Endothelial cell of umbilical vein (primary cell): ENCODE measurements at regions not wholly inside any gene's neighbourhood (a gene's known extent, or its start where the extent isn't known, plus 50 kb on each side); places are given as distances from the start of the nearest gene placed in this dataset.

Experiments used
- BruUV-seq: library from RNA; stranded (reverse); fragments of 400-500 nt; replicated peaks from 2 replicates; lab custom pipeline; 2021; lab: Mats Ljungman, UMichigan
- CTCF ChIA-PET: fragments of 300-600, 350-600 bp; sonication (Branson Sonifier 250); formaldehyde crosslinking; loops from one replicate; lab custom pipeline; 2021; ENCODE audit warnings: antibody characterized with exemption, inconsistent platforms; lab: Charles Lee
- POLR2A ChIA-PET: fragments of 300-600, 350-600 bp; sonication (Branson Sonifier 250); formaldehyde crosslinking; loops from one replicate; lab custom pipeline; 2021; ENCODE audit warnings: antibody characterized with exemption, inconsistent platforms; lab: Charles Lee
- DNase-seq: peaks from one replicate; pipeline ENCODE4 v3.0.0-alpha.2; 2011; ENCODE audit warnings: low read depth, low spot score
- FAIRE-seq: peaks from 2 replicates; lab custom pipeline; 2011; peaks lifted over from hg19 to GRCh38; lab: Jason Lieb, UNC
- H2AFZ ChIP-seq: 2 replicates; pipeline ENCODE4 v1.6.0; 2012; ENCODE audit warnings: low read depth, low read length, control low read depth, inconsistent platforms
- H3K27ac ChIP-seq: 2 replicates; pipeline ENCODE4 v1.5.1; 2011; ENCODE audit warnings: low read depth, mild to moderate bottlenecking, control low read depth, low read length, moderate library complexity; ENCODE audit not compliant: insufficient read depth
- H3K27me3 ChIP-seq, 2 experiments: 2 replicates each; pipeline versions ENCODE4 v1.6.0 to v1.6.1; 2011; ENCODE audit warnings: low read length in 2 of 2, mixed read lengths in 1 of 2; ENCODE audit not compliant: control insufficient read depth in 2 of 2, insufficient read depth in 2 of 2
- H3K36me3 ChIP-seq, 2 experiments: 2 replicates in 1 of 2; 3 replicates in 1 of 2; pipeline ENCODE4 v1.5.1; 2011; ENCODE audit warnings: low read length in 2 of 2, mild to moderate bottlenecking in 1 of 2, moderate library complexity in 1 of 2; ENCODE audit not compliant: control insufficient read depth in 2 of 2, insufficient read depth in 2 of 2; ENCODE audit errors: extremely low read depth in 1 of 2
- H3K4me1 ChIP-seq: 3 replicates; pipeline ENCODE4 v1.5.1; 2011; ENCODE audit warnings: mild to moderate bottlenecking, low read length; ENCODE audit not compliant: control insufficient read depth, insufficient read depth; ENCODE audit errors: extremely low read depth
- H3K4me2 ChIP-seq: 2 replicates; pipeline ENCODE4 v1.6.1; 2011; ENCODE audit warnings: low read length, control low read depth, mixed read lengths; ENCODE audit not compliant: insufficient read depth
- H3K4me3 ChIP-seq, 3 experiments: fragments of 200-600 bp in 1 of 3; sonication (generic), shearing (Covaris generic) in 1 of 3; replicated peaks in 1 of 3; 2 replicates each; pipeline ENCODE4 v1.5.1; 2011 to 2016; ENCODE audit warnings: control low read depth in 3 of 3, low read length in 3 of 3, mild to moderate bottlenecking in 2 of 3, inconsistent platforms in 1 of 3, low read depth in 1 of 3, moderate library complexity in 1 of 3; ENCODE audit not compliant: insufficient read depth in 1 of 3
- H3K79me2 ChIP-seq: 2 replicates; pipeline ENCODE4 v1.6.0; 2012; ENCODE audit warnings: low read length, inconsistent platforms; ENCODE audit not compliant: control insufficient read depth, insufficient read depth
- H3K9ac ChIP-seq: replicated peaks from 2 replicates; pipeline ENCODE3; 2011; ENCODE audit warnings: low read length, control low read depth; ENCODE audit not compliant: insufficient read depth; ENCODE audit errors: extremely low read depth
- H3K9me1 ChIP-seq: replicated peaks from 3 replicates; pipeline ENCODE4 v1.6.0; 2011; ENCODE audit warnings: mild to moderate bottlenecking, low read length; ENCODE audit not compliant: control insufficient read depth, insufficient read depth; ENCODE audit errors: extremely low read depth
- H3K9me3 ChIP-seq: replicated peaks from 2 replicates; pipeline ENCODE4 v1.5.1; 2012; ENCODE audit warnings: low read length, inconsistent platforms; ENCODE audit not compliant: control insufficient read depth, insufficient read depth
- H4K20me1 ChIP-seq: replicated peaks from 2 replicates; pipeline ENCODE3; 2011; ENCODE audit warnings: mild to moderate bottlenecking, low read length; ENCODE audit not compliant: control insufficient read depth, insufficient read depth; ENCODE audit errors: extremely low read depth
- EZH2 ChIP-seq: IDR thresholded peaks from 2 replicates; pipeline ENCODE4 v1.6.1; 2012; ENCODE audit warnings: borderline replicate concordance, low read depth, mild to moderate bottlenecking, moderate library complexity, low read length, inconsistent platforms; ENCODE audit not compliant: severe bottlenecking
- FOS ChIP-seq: IDR thresholded peaks from 2 replicates; pipeline ENCODE4 v1.6.1; 2011; ENCODE audit warnings: mild to moderate bottlenecking, low read length, moderate library complexity, borderline replicate concordance; ENCODE audit not compliant: insufficient read depth
- GATA2 ChIP-seq: IDR thresholded peaks from 2 replicates; pipeline ENCODE4 v1.7.0; 2011; ENCODE audit warnings: low read depth, mild to moderate bottlenecking, moderate library complexity, mixed read lengths, low read length; ENCODE audit not compliant: insufficient read length, insufficient read depth
- JUN ChIP-seq: IDR thresholded peaks from 2 replicates; pipeline ENCODE4 v1.6.1; 2011; ENCODE audit warnings: borderline replicate concordance, low read depth; ENCODE audit not compliant: insufficient read length, insufficient read depth
- MAX ChIP-seq: IDR thresholded peaks from 2 replicates; pipeline ENCODE4 v1.6.1; 2011; ENCODE audit not compliant: insufficient read depth, insufficient read length
- MYC ChIP-seq: IDR thresholded peaks from one replicate; pipeline ENCODE4 v1.6.1; 2011; ENCODE audit warnings: mild to moderate bottlenecking, low read depth, low read length
- POLR2A ChIP-seq: IDR thresholded peaks from 2 replicates; pipeline ENCODE4 v1.6.1; 2012; ENCODE audit warnings: low read depth, mild to moderate bottlenecking, control low read depth, low read length
- POLR2AphosphoS5 ChIP-seq: IDR thresholded peaks from 2 replicates; pipeline ENCODE4 v1.6.1; 2012; ENCODE audit warnings: low read depth, mild to moderate bottlenecking, control low read depth, low read length, moderate library complexity; ENCODE audit not compliant: insufficient read depth
- dilution Hi-C: fragments of 300-500 bp; cut with MboI; formaldehyde crosslinking; loops from one replicate; pipeline ENCODE4 v1.15.0; 2019; ENCODE audit warnings: low sequenced_read_pairs; ENCODE audit not compliant: extremely low pct_ligation_motif_present
- intact Hi-C: fragments of 100-400 bp; cut with micrococcal nuclease; formaldehyde crosslinking; loops from one replicate; pipeline ENCODE4 v1.10.0; 2022
- TF ChIP-seq, protein P1 (sequence below), 2 donors: IDR thresholded peaks; 1 replicate in 1 of 2; 2 replicates in 1 of 2; pipeline ENCODE4 v1.5.1; 2011; ENCODE audit warnings: low read length in 2 of 2, mild to moderate bottlenecking in 2 of 2, moderate library complexity in 2 of 2, control low read depth in 1 of 2, inconsistent platforms in 1 of 2, low read depth in 1 of 2; ENCODE audit not compliant: insufficient read depth in 1 of 2; ENCODE audit errors: extremely low read depth in 1 of 2

GRCh38 chr3:30473374-30474051, 132.9 kb upstream of the TGFBR2 start:
- H2AFZ ChIP-seq, result no peak overlapping the region
- intact Hi-C loops, result no loop called here
- no peak overlapping the region for H3K4me2 ChIP-seq
- no peak for DNase-seq
- no peaks in the 10 kb centered on the region for H3K79me2 ChIP-seq
- H3K4me3 ChIP-seq, result no peak overlapping the region
- H4K20me1 ChIP-seq, result no peaks in the 10 kb centered on the region
- no peaks in the 10 kb centered on the region for H3K27me3 ChIP-seq
- no peaks in the 10 kb centered on the region for H3K9me3 ChIP-seq
- no peaks in the 10 kb centered on the region for H3K36me3 ChIP-seq
- peaks cover 9% of the 10 kb centered on the region for H3K4me1 ChIP-seq
- no peak overlapping the region for H3K9ac ChIP-seq
- BruUV-seq, result no TSS peak
- ChIA-PET POLR2A (no interaction called here), CTCF (no interaction called here)
- no peak overlapping the region for H3K27ac ChIP-seq
- dilution Hi-C loops, result no loop called here
- no peak for TF ChIP-seq EZH2
- TF ChIP-seq GATA2, result no peak
- no peak for TF ChIP-seq POLR2A
- no peak for TF ChIP-seq FOS
- no peak for TF ChIP-seq MYC
- TF ChIP-seq, protein P1, sequence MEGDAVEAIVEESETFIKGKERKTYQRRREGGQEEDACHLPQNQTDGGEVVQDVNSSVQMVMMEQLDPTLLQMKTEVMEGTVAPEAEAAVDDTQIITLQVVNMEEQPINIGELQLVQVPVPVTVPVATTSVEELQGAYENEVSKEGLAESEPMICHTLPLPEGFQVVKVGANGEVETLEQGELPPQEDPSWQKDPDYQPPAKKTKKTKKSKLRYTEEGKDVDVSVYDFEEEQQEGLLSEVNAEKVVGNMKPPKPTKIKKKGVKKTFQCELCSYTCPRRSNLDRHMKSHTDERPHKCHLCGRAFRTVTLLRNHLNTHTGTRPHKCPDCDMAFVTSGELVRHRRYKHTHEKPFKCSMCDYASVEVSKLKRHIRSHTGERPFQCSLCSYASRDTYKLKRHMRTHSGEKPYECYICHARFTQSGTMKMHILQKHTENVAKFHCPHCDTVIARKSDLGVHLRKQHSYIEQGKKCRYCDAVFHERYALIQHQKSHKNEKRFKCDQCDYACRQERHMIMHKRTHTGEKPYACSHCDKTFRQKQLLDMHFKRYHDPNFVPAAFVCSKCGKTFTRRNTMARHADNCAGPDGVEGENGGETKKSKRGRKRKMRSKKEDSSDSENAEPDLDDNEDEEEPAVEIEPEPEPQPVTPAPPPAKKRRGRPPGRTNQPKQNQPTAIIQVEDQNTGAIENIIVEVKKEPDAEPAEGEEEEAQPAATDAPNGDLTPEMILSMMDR (IDR thresholded peaks at IDR 0.05; ENCODE audit: extremely low read depth in 1 of 2, insufficient read depth in 1 of 2, low read depth in 1 of 2, low read length in 2 of 2), result no peak
- TF ChIP-seq MAX, result no peak
- TF ChIP-seq JUN, result no peak
- TF ChIP-seq POLR2AphosphoS5, result no peak
- no peak for FAIRE-seq
- no peaks in the 10 kb centered on the region for H3K9me1 ChIP-seq
